VCaP (cell line): ENCODE measurements at regions not wholly inside any gene's neighbourhood (a gene's known extent, or its start where the extent isn't known, plus 50 kb on each side); places are given as distances from the start of the nearest gene placed in this dataset.

Experiments
- H3K27ac ChIP-seq: fragments of 450-650 bp; 2 replicates; pipeline ENCODE4 v1.5.1; 2017
- CTCF ChIP-seq: fragments of 450-650 bp; conservative IDR thresholded peaks from 2 replicates; pipeline ENCODE4 v1.5.1; 2017; ENCODE audit warnings: mild to moderate bottlenecking, moderate library complexity

GRCh38 chr2:145114726-145115125 lies 594.8 kb upstream of the ZEB2 start:
- H3K27ac ChIP-seq, result no peak overlapping the region
- no peak for TF ChIP-seq CTCF

GRCh38 chr2:145112467-145112866 lies 592.5 kb upstream of the ZEB2 start:
- no peak for TF ChIP-seq CTCF
- no peak overlapping the region for H3K27ac ChIP-seq

GRCh38 chr2:145110668-145111356 lies 590.9 kb upstream of the ZEB2 start:
- H3K27ac ChIP-seq, result no peak overlapping the region
- TF ChIP-seq CTCF, result no peak

GRCh38 chr2:145108959-145109710 lies 589.2 kb upstream of the ZEB2 start:
- TF ChIP-seq CTCF, result no peak

GRCh38 chr2:145108361-145108778 lies 588.5 kb upstream of the ZEB2 start:
- H3K27ac ChIP-seq, result no peak overlapping the region
- TF ChIP-seq CTCF, result no peak

More at GRCh38 chr2:145108959-145109710, 589.2 kb upstream of the ZEB2 start:
- H3K27ac ChIP-seq, result no peak overlapping the region

GRCh38 chr2:145106293-145106692 lies 586.4 kb upstream of the ZEB2 start:
- no peak for TF ChIP-seq CTCF
- no peak overlapping the region for H3K27ac ChIP-seq

GRCh38 chr2:145102706-145103105 lies 582.8 kb upstream of the ZEB2 start:
- no peak overlapping the region for H3K27ac ChIP-seq
- TF ChIP-seq CTCF, result no peak
